ENCODE measurements at regions not wholly inside any gene's neighbourhood (a gene's known extent, or its start where the extent isn't known, plus 50 kb on each side); places are given as distances from the start of the nearest gene placed in this dataset.

DNA sequence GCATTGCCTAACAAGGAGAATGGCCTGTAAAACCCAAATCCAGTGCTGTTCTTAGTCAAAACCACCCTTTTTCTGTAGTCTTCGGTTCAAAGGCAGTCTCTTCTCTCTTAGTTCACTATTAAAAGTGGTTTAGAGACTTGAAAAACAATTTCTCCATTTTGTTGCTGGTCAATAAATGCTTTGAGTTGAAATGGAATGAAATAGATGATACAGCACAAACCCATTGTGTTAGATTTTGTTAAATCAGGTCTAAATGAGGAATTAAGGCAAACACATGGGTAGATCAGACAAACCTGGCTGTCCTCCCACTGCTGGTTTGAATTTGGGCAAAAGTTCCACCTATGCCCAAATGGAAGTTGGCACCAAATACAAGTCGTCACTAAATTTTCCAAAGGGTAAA lies 150.1 kb upstream of the SERTAD2 start:
- no peak overlapping the region for H3K4me3 ChIP-seq
- TF ChIP-seq, protein P1, sequence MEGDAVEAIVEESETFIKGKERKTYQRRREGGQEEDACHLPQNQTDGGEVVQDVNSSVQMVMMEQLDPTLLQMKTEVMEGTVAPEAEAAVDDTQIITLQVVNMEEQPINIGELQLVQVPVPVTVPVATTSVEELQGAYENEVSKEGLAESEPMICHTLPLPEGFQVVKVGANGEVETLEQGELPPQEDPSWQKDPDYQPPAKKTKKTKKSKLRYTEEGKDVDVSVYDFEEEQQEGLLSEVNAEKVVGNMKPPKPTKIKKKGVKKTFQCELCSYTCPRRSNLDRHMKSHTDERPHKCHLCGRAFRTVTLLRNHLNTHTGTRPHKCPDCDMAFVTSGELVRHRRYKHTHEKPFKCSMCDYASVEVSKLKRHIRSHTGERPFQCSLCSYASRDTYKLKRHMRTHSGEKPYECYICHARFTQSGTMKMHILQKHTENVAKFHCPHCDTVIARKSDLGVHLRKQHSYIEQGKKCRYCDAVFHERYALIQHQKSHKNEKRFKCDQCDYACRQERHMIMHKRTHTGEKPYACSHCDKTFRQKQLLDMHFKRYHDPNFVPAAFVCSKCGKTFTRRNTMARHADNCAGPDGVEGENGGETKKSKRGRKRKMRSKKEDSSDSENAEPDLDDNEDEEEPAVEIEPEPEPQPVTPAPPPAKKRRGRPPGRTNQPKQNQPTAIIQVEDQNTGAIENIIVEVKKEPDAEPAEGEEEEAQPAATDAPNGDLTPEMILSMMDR (IDR thresholded peaks at IDR 0.05): no peak
- DNase-seq (no peak), ATAC-seq (no peak)
- H3K36me3 ChIP-seq (ENCODE audit: low read depth): no peaks in the 10 kb centered on the region
- H3K4me1 ChIP-seq (ENCODE audit: low read depth): no peaks in the 10 kb centered on the region
- intact Hi-C loops (cut with DNase I, micrococcal nuclease): no loop called here
- H3K9me3 ChIP-seq: no peaks in the 10 kb centered on the region

DNA sequence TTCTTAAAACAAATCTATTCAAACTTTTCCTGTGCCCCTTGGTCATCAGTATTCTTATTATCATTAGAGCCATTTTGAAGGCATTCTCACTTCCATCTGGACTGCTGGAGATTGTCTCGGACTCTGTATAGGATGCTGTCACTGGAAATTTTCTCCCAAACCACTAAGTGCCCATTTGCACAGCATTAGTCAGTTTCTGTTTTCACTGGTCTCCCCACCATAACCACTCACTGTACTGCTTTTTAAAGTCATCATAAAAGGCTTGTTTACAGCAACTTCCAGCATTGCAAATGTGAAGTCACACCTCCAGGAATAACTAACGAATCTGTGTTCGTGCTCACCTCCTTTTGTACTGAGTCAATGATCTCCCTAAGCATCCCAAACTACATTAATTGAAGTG lies 150.9 kb upstream of the SERTAD2 start:
- ATAC-seq: no peak

DNA sequence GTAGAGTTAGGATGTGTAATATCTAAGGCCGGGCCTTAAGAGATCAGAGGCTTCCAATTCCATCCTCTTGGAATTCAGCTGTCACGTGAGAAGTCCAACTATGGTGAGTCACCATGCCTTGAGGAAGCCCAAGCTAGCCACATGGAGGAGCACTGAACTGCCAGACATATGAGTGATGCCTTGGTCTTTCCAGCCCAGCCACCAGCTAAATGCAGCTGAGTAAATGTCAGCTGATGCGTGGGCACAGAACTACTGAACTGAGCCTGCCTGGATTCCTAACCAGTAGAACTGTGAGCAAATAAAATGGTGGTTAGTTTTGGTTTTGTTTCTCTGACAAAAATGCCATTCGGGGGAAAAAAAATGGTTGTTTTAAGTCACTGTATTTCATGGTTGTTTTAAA lies 153.7 kb upstream of the SERTAD2 start:
- ATAC-seq (peak; percentile 41), DNase-seq (no peak)
- TF ChIP-seq, protein P1 (IDR thresholded peaks at IDR 0.05): no peak
- Histone ChIP-seq H3K9me3 (no peaks in the 10 kb centered on the region), H3K4me3 (no peak overlapping the region), H3K36me3 (ENCODE audit: low read depth) (no peaks in the 10 kb centered on the region), H3K4me1 (ENCODE audit: low read depth) (no peaks in the 10 kb centered on the region)
- intact Hi-C loops (cut with DNase I, micrococcal nuclease): no loop called here

More for the DNA sequence above, 150.9 kb upstream of the SERTAD2 start:
- intact Hi-C loops (cut with DNase I, micrococcal nuclease): no loop called here
- TF ChIP-seq, protein P1 (IDR thresholded peaks at IDR 0.05): no peak
- Histone ChIP-seq H3K4me1 (ENCODE audit: low read depth) (no peaks in the 10 kb centered on the region), H3K9me3 (no peaks in the 10 kb centered on the region), H3K4me3 (no peak overlapping the region), H3K36me3 (ENCODE audit: low read depth) (no peaks in the 10 kb centered on the region)
- no peak for DNase-seq

DNA sequence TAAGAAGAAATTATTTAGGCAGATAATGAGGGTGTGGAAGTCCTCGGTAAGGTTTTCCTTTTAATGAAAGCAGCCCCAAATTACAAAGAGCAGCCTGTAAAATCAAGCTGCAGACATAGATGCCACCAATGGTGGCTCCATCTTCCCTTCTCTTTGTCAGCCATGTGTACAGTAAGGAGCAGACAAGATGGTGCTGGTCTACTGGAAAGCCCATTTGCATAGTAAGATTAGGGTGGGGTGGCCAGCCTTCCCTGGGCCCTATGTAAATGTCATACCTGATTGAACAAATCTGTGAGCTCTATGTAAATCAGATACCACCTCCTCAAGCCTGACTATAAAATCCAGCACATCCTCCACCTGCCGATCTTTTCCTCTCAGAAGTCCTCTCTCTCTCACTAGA lies 154.4 kb upstream of the SERTAD2 start:
- no peak for DNase-seq
- TF ChIP-seq, protein P1 (IDR thresholded peaks at IDR 0.05): no peak
- H3K4me3 ChIP-seq: no peak overlapping the region
- H3K9me3 ChIP-seq: no peaks in the 10 kb centered on the region
- intact Hi-C loops (cut with DNase I, micrococcal nuclease): no loop called here
- no peak for ATAC-seq
- H3K36me3 ChIP-seq (ENCODE audit: low read depth): no peaks in the 10 kb centered on the region
- no peaks in the 10 kb centered on the region for H3K4me1 ChIP-seq (ENCODE audit: low read depth)

DNA sequence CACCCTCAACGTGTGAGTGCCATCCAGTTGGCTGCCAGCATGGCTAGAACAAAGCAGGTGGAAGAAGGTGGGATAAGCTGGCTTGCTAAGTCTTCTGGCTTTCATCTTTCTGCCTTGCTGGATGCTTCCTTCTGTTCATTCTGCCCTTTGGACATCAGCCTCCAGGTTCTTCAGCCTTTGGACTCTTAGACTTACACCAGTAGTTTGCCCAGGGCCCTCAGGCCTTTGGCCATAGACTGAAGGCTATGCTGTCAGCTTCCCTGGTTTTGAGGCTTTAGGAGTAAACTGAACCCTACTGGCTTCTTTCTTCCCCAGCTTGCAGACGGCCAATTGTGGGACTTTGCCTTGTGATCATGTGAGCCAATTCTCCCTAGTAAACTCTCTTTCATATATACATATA lies 155.0 kb upstream of the SERTAD2 start:
- Histone ChIP-seq H3K36me3 (ENCODE audit: low read depth) (no peaks in the 10 kb centered on the region), H3K4me3 (no peak overlapping the region), H3K4me1 (ENCODE audit: low read depth) (no peaks in the 10 kb centered on the region), H3K9me3 (no peaks in the 10 kb centered on the region)
- intact Hi-C loops (cut with DNase I, micrococcal nuclease): no loop called here
- DNase-seq: no peak
- TF ChIP-seq, protein P1 (IDR thresholded peaks at IDR 0.05): no peak
- ATAC-seq: peak; percentile 30

DNA sequence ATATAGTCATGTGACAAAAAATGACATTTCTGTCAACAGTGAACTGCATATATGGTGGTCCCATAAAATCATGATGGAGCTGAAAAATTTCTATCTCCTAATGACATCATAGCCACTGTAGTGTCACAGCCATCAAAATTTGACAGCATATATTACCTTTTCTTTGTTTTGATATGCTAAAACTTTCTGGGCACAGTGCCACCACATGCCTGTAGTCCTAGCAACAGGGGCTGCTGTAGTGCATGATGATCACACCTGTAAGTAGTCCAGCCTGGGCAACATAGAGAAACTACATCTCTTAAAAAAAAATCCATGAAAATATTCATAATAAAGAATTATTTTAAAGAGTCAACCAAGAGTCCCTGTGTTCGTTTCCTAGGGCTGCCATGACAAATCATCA lies 155.5 kb upstream of the SERTAD2 start:
- Histone ChIP-seq H3K9me3 (no peaks in the 10 kb centered on the region), H3K4me1 (ENCODE audit: low read depth) (no peaks in the 10 kb centered on the region), H3K4me3 (no peak overlapping the region), H3K36me3 (ENCODE audit: low read depth) (no peaks in the 10 kb centered on the region)
- no peak for ATAC-seq
- no peak for DNase-seq
- TF ChIP-seq, protein P1 (IDR thresholded peaks at IDR 0.05): no peak
- intact Hi-C loops (cut with DNase I, micrococcal nuclease): no loop called here

Measured in mucosa of descending colon (tissue), 3 donors.